HG02610 (cell line): ENCODE measurements at regions not wholly inside any gene's neighbourhood (a gene's known extent, or its start where the extent isn't known, plus 50 kb on each side); places are given as distances from the start of the nearest gene placed in this dataset.

Experiments
- ATAC-seq: cut with Tn5 transposase; IDR thresholded peaks from one replicate; pipeline ENCODE4 v1.9.1; 2021; ENCODE audit warnings: mild to moderate bottlenecking, moderate library complexity; ENCODE audit not compliant: unreplicated experiment

DNA sequence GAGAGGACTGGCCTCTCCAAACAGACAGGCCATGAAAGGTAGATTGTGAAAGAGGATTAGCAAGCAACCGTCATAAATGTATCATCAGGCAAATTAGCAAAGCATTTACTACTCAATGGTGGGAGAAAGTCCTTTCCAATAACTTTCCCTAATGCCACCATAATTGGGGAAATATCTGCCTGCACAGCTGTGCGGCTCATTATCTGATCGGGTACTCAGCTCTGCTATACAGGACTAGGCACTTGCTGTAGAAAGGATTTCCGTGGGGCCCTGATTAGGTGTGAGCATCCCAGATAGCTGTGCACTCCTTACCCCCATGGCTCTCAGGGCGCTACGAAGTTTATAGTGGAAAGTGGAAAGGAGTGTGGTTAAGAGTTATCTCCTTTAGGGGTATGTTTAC, 309.7 kb upstream of the PLET1 start:
- ATAC-seq, result no peak

DNA sequence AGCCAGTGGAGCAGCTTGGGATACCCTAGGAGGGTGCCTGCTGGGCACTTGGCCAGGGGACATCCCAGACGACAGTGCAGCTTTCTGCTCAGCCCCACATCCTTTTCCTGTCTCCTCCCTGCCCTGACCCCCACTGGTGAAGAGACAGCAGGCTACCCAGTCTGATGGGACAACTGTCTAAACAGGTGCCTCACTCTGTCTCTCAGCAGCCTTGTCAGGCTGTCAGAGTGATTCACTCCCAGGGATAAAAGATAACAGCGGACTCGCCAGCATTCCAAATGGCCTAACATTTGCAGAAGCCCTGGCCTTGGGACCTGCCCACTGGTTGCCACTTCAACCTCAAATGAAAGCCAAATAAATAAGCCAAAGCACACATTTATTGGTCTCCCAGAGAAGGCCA, 318.6 kb upstream of the PLET1 start:
- ATAC-seq, result no peak

DNA sequence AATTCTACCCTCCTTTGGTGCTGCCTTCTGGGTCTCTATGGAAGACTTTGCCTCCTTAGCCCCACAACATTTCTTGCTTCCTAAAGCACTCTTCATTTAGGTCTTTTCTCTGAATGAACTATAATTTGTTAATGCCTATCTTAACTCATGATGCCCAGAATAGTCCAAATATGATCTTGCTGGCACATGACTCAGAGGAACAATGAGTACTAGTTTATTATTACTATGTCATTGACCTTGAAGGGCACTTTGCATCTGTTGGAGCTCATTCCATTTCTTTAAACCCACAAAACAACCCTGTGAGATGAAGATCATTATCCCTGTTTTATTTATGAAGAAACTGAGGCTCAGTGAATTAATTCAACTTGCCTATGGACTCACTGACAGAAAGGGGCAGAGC, 320.2 kb upstream of the PLET1 start:
- no peak for ATAC-seq

DNA sequence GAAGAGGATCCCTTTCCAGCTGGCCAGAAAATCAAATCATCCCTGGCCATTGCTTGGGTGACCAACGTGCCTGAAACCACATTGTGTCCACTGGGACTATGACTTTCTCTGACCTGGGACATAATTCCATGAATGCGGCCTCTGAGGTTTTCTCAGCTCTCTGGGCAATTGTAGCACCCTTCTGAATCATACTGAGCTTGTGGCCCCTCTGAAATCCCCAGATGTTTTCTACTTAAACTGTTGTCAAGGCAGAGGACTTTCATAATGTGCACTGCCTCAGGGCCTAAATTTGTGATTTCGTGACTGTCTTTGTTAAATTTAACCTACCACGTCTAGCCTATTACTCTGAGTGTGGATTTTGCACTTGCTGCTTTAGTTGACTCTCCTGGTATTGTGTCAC, 321.1 kb upstream of the PLET1 start:
- ATAC-seq, result peak; percentile 35

- ATAC-seq, result no peak
Observed at GRCh38 chr11:112582366-112582765, 321.7 kb upstream of the PLET1 start.

DNA sequence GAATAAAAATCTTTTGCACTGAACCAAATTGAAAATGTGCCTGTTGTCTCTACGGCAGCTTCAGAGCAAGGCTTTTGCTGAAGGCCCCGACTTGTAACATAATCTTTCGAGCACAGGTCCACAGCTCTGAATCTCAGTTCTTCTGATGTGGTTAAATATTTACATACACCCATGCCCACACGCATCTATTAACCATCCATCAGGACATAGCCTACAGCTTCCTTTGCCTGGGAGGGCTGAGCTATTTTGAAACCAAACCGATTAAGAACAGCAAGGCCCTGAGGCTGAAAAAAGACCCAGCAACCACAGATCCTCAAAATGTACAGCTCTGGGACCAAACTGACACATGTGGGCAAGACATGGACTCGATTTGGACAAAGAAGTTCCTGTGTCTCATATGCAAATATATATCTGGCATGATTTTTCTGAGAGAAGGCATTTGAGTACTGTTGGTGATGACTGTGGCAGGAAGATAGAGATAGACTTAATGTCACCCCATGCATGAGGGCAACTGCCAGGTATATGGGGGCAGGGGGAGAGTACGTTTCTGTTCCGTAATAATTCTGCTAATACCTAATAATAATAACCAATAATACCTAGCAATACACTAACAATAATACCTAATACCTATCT, 322.7 kb upstream of the PLET1 start:
- peak; percentile 94 for ATAC-seq

DNA sequence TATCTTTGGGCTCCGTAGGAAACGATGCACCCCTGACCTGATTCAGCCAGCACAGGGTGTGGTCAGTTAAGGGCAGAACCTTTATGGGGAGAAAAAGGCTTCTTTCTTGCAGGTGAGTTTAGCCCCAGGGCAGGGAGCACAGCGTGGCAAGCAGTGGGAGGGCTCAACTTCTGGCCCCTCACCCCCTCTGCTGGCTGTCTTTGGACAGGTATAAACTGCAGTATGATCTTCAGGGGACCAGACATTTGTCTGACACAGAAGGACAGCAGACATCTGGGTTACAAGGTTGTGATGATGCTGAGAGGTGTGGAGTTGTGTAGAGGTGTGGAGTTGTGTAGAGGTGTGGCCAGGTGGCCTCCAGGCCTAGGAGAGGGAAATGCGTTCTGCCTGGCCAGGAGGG, 324.0 kb upstream of the PLET1 start:
- ATAC-seq, result no peak

GRCh38 chr11:112587664-112588063, 327.0 kb upstream of the PLET1 start:
- no peak for ATAC-seq

DNA sequence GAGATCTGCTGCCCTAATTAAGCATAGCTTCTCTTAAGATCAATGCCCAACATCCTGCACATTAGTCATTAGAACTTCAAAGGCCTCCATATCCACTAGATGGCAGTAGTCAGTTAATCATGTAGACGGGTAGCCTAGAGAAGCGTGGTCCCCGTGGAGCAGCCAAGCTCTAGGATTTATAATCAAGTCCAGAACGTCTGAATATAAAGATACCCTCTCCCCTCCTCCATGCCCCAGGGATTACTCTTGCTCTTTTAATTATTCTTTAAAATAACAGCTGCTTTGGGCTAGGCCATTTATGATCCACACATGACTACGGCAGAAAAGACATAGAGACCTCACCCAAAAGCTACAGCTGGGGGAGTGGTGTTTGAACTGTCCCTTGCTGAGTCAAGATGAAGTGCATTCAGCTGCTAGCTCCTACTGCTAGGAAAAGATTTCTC, 327.6 kb upstream of the PLET1 start:
- no peak for ATAC-seq

DNA sequence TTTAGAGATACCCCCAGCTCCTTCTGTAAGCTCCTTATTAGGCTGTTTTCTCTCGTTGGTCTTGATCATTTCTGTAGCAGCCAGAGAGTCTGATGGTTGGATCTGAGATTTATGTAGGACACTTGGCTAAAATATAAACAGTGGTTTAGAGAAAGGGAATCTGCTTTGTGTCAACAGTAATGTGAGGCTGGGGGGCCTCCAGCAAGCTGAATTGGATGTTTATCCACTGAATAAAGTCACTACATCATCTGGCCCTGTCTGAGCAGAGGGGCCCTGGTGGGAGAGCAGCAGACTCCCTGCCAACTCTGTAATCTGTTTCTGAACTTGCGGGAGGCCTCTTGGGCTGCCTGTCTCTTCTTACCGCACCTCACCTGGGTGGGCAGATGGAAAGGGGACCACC, 328.5 kb upstream of the PLET1 start:
- ATAC-seq, result no peak

- no peak for ATAC-seq
Observed at GRCh38 chr11:112590764-112591163, 330.1 kb upstream of the PLET1 start.

- no peak for ATAC-seq
Observed at GRCh38 chr11:112593440-112593839, 332.8 kb upstream of the PLET1 start.

DNA sequence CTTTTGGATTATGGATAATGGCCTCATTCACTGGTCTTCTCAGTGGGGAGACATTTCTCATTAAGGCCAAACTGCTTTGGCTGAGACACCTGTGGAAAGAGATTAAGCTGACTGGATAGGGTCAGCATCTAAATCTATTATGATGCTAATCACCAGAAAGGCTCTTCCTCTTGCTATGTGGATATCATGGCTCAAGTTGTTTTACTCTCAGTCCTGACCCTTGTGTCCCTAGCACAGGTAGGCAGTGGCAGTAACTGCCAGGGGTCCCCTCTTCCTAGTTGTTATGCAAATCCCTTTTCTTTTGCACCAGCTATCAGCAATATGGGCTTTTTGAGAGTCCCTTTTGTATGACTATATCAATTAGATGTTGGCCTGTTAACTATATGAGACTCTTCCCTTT, 335.7 kb upstream of the PLET1 start:
- ATAC-seq, result no peak

- ATAC-seq, result no peak
Observed at GRCh38 chr11:112597286-112597790, 336.7 kb upstream of the PLET1 start.

DNA sequence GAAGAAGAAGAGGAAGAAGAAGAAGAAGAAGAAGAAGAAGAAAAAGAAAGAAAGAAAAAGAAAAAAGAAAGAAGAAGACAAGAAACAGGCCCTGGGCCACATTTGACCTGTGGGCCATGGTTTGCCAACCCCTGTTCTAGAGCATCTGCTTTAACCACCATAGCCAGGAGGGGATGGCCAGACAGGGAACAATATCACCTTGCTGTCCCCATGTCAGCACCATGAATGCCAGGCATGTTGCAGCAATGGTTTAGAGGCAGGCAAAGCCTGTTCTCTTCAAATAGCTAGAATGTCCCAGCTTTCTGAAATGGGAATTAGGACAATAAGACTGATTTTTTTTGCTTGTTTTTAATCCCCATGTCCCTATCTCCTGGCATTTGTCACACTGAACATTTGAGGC, 338.6 kb upstream of the PLET1 start:
- no peak for ATAC-seq

DNA sequence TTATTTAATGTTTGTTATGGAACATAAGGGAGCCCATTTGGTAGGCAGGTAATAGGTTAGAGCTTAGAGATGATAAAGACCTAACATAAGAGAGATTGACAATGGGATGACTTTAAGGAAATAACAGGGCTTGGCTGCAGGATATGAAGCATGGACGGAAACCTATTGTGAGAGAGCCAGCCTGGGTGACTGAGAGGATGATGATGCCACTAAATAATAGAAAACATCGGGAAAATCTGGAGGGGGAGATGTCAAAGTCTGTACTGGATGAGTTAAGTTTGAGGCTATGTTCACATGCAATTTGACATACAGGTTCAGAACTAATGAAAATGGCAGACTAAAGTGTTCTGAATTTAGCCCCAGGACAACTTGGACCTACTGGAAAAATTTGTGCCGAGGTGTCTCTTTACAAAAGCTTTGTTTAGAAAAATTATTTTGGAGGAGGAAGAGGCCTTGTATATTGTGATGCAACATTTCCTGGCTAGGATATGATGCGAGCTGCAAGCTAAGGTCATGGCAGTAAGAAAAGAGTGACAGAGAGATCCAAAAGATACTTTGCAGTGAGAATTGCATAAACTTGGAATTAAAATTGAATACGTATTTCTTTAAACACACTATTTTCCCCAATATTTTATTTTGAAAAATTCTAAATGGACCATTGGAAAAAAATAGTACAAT, 339.3 kb upstream of the PLET1 start:
- ATAC-seq, result no peak

DNA sequence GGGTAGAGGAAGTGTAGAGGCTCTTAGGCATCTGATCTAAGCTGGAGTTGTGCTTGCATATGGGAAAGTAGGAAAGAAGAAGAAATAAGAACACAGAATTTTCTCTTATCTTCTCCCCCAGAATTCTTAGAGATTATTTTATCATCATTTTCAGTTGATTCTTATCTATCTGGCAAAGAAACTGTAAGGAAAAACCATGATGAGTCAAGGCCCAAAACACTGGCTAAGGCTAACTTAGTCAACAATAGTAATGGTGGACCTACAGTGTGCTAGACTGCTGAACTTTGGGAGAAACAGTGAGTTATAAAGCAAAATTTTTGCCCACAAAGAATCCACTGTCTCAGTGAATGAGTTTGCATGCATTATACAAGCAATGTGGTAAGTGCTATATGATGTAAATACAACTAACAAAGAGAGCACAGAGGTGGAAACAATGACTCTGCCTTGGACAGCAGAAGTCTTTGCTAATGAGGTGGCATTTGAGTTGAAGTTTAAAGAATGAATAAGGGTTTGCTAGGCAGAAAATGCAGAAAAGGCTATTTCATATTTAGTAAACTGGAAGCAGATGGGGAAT, 344.5 kb upstream of the PLET1 start:
- no peak for ATAC-seq

DNA sequence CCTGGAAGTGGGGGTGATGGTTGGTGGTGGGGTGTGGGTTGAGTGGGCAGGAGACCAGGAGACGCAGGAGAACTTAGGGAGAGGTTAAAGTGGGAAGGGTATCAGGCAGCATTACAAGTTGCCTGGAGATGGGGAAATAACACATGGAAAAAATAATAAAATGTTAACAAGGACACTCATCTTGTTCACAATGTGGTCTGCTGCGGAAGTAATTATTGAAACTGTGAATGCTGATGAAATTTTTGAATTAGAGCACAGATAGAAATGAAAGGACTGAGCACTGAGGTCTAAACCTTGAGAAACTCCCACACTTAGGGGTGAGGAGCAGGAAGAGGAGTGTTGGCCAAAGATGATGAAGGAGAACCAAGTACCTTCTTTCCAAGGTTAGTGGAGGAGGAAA, 346.0 kb upstream of the PLET1 start:
- ATAC-seq, result no peak

- ATAC-seq, result no peak
Observed at GRCh38 chr11:112608509-112608908, 347.8 kb upstream of the PLET1 start.

GRCh38 chr11:112610494-112610893, 349.8 kb upstream of the PLET1 start:
- ATAC-seq, result no peak

GRCh38 chr11:112610996-112611750, 350.0 kb upstream of the NCAM1 start:
- ATAC-seq, result no peak

GRCh38 chr11:112611771-112612170, 349.4 kb upstream of the NCAM1 start:
- ATAC-seq, result no peak
